HL-60 (cell line): ENCODE measurements at regions not wholly inside any gene's neighbourhood (a gene's known extent, or its start where the extent isn't known, plus 50 kb on each side); places are given as distances from the start of the nearest gene placed in this dataset.

Experiments used
- DNase-seq, 2 experiments: peaks; one replicate each; pipeline ENCODE4 v3.0.0-alpha.2; 2010 to 2020; ENCODE audit warnings: low read depth in 1 of 2, low spot score in 1 of 2
- H3K27ac ChIP-seq: fragments of 250-450 bp; sonication (Bioruptor Pico); replicated peaks from 2 replicates; pipeline ENCODE4 v1.5.1; 2020; ENCODE audit warnings: mild to moderate bottlenecking, moderate library complexity
- H3K27me3 ChIP-seq: fragments of 250-450 bp; sonication (Bioruptor Pico); 2 replicates; pipeline ENCODE4 v1.5.1; 2021; ENCODE audit warnings: mild to moderate bottlenecking, moderate library complexity; ENCODE audit not compliant: insufficient read depth, poor library complexity, severe bottlenecking
- H3K4me3 ChIP-seq: replicated peaks from 2 replicates; pipeline ENCODE4 v1.5.1; 2011; ENCODE audit warnings: mild to moderate bottlenecking, control low read depth, low read length; ENCODE audit not compliant: insufficient read depth
- GABPA ChIP-seq: IDR thresholded peaks from 2 replicates; pipeline ENCODE4 v1.6.1; 2012; ENCODE audit warnings: low read depth
- POLR2AphosphoS5 ChIP-seq: IDR thresholded peaks from 2 replicates; pipeline ENCODE4 v1.6.1; 2012; ENCODE audit warnings: low read depth
- SPI1 ChIP-seq: IDR thresholded peaks from 2 replicates; pipeline ENCODE4 v1.6.1; 2012; ENCODE audit warnings: low read depth, mild to moderate bottlenecking, borderline replicate concordance
- TF ChIP-seq, protein P1 (sequence below): IDR thresholded peaks from 2 replicates; pipeline ENCODE4 v1.6.1; 2012; ENCODE audit warnings: low read depth; ENCODE audit not compliant: insufficient replicate concordance
- TF ChIP-seq, protein P2 (sequence below): IDR thresholded peaks from one replicate; pipeline ENCODE4 v1.5.1; 2011; ENCODE audit warnings: low read length, control low read depth, inconsistent platforms; ENCODE audit not compliant: insufficient read depth

- H3K27me3 ChIP-seq, result no peaks in the 10 kb centered on the region
- TF ChIP-seq, protein P1, sequence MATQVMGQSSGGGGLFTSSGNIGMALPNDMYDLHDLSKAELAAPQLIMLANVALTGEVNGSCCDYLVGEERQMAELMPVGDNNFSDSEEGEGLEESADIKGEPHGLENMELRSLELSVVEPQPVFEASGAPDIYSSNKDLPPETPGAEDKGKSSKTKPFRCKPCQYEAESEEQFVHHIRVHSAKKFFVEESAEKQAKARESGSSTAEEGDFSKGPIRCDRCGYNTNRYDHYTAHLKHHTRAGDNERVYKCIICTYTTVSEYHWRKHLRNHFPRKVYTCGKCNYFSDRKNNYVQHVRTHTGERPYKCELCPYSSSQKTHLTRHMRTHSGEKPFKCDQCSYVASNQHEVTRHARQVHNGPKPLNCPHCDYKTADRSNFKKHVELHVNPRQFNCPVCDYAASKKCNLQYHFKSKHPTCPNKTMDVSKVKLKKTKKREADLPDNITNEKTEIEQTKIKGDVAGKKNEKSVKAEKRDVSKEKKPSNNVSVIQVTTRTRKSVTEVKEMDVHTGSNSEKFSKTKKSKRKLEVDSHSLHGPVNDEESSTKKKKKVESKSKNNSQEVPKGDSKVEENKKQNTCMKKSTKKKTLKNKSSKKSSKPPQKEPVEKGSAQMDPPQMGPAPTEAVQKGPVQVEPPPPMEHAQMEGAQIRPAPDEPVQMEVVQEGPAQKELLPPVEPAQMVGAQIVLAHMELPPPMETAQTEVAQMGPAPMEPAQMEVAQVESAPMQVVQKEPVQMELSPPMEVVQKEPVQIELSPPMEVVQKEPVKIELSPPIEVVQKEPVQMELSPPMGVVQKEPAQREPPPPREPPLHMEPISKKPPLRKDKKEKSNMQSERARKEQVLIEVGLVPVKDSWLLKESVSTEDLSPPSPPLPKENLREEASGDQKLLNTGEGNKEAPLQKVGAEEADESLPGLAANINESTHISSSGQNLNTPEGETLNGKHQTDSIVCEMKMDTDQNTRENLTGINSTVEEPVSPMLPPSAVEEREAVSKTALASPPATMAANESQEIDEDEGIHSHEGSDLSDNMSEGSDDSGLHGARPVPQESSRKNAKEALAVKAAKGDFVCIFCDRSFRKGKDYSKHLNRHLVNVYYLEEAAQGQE, result no peak
- TF ChIP-seq GABPA, result no peak
- H3K27ac ChIP-seq, result no peak overlapping the region
- H3K4me3 ChIP-seq, result no peak overlapping the region
- no peak for DNase-seq
Observed at GRCh38 chr13:86858216-86858615, 813.0 kb upstream of the SLITRK5 start.

DNA sequence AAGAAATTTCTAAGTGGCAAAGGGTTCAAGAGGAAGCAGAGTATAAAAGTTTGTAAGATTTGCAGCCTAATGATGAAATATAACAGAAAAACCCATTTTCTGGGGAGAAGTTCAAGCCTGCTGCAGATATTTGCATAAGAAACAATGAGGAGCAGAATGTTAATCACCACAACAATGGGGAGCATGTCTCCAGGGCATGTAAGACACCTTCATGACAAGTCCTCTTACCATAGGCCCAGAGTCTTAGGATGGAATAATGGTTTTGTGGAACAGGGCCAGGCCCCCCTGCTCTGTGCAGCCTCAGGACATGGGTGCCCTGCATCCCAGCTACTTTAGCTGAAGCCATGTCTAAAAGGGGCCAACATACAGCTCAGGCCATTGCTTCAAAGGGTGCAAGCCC is 809.0 kb upstream of the SLITRK5 start:
- H3K27me3 ChIP-seq, result no peaks in the 10 kb centered on the region
- H3K4me3 ChIP-seq, result no peak overlapping the region
- H3K27ac ChIP-seq, result no peak overlapping the region
- DNase-seq, result no peak
- TF ChIP-seq POLR2AphosphoS5, result no peak
- TF ChIP-seq SPI1, result no peak
- TF ChIP-seq GABPA, result no peak
- TF ChIP-seq, protein P2, sequence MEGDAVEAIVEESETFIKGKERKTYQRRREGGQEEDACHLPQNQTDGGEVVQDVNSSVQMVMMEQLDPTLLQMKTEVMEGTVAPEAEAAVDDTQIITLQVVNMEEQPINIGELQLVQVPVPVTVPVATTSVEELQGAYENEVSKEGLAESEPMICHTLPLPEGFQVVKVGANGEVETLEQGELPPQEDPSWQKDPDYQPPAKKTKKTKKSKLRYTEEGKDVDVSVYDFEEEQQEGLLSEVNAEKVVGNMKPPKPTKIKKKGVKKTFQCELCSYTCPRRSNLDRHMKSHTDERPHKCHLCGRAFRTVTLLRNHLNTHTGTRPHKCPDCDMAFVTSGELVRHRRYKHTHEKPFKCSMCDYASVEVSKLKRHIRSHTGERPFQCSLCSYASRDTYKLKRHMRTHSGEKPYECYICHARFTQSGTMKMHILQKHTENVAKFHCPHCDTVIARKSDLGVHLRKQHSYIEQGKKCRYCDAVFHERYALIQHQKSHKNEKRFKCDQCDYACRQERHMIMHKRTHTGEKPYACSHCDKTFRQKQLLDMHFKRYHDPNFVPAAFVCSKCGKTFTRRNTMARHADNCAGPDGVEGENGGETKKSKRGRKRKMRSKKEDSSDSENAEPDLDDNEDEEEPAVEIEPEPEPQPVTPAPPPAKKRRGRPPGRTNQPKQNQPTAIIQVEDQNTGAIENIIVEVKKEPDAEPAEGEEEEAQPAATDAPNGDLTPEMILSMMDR, result no peak
- TF ChIP-seq, protein P1, result no peak

DNA sequence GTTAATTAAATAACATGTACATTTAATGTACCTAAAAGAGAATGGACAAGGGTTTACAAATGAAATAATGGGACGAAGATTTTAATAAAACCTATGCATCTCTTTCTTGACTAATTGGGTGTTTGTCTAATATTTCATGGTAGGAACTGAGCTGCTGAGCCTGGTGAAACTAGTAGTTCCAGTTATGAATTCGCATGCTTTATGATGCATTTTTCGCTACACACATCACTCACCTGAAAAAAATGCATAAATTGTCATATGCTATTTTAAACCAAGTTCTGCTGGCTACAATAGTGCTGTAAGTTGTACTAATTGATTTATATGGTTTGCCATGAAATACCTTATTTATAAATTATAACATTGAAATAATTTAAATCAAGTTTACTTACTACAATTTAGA is 806.8 kb upstream of the SLITRK5 start:
- TF ChIP-seq, protein P1, result no peak
- TF ChIP-seq, protein P2, result no peak
- TF ChIP-seq GABPA, result no peak
- TF ChIP-seq SPI1, result no peak
- TF ChIP-seq POLR2AphosphoS5, result no peak
- H3K27me3 ChIP-seq, result no peaks in the 10 kb centered on the region

GRCh38 chr13:86870444-86870843 is 800.7 kb upstream of the SLITRK5 start:
- no peak for DNase-seq
- TF ChIP-seq, protein P1, result no peak
- TF ChIP-seq SPI1 (no peak), POLR2AphosphoS5 (no peak), GABPA (no peak)
- TF ChIP-seq, protein P2, result peak; percentile 17
- Histone ChIP-seq H3K4me3 (no peak overlapping the region), H3K27me3 (no peaks in the 10 kb centered on the region), H3K27ac (no peak overlapping the region)

More for the DNA sequence above, 806.8 kb upstream of the SLITRK5 start:
- DNase-seq, result no peak
- Histone ChIP-seq H3K27ac (no peak overlapping the region), H3K4me3 (no peak overlapping the region)
